Activated B cell treated with CpG ODN at 0.5 μM for 24 hours (primary cell): ENCODE measurements at regions not wholly inside any gene's neighbourhood (a gene's known extent, or its start where the extent isn't known, plus 50 kb on each side); places are given as distances from the start of the nearest gene placed in this dataset.

Experiments used
- ATAC-seq: fragments of 200-7000 bp; cut with Tn5 transposase; one replicate; pipeline ENCODE4 v1.10.0; 2021; ENCODE audit warnings: low read depth, mild to moderate bottlenecking, moderate library complexity
- CTCF ChIA-PET: fragments of 350-600 bp; sonication (Branson Sonifier 250); formaldehyde crosslinking; loops from one replicate; lab custom pipeline; 2021; ENCODE audit warnings: antibody characterized with exemption; lab: Charles Lee
- POLR2A ChIA-PET: fragments of 350-600 bp; sonication (Branson Sonifier 250); formaldehyde crosslinking; loops from one replicate; lab custom pipeline; 2021; ENCODE audit warnings: antibody characterized with exemption; lab: Charles Lee
- DNase-seq: peaks from one replicate; pipeline ENCODE4 v3.0.0; 2022
- H3K27ac Mint-ChIP-seq: one replicate; pipeline ENCODE4 v1.8.0; 2020; ENCODE audit warnings: mixed read lengths
- H3K27me3 Mint-ChIP-seq: one replicate; pipeline ENCODE4 v1.8.0; 2021; ENCODE audit warnings: mixed read lengths
- H3K36me3 Mint-ChIP-seq: one replicate; pipeline ENCODE4 v1.8.0; 2021; ENCODE audit warnings: low read depth, mixed read lengths
- H3K4me1 Mint-ChIP-seq: one replicate; pipeline ENCODE4 v1.8.0; 2021; ENCODE audit warnings: mixed read lengths
- H3K4me3 Mint-ChIP-seq: one replicate; pipeline ENCODE4 v1.8.0; 2020; ENCODE audit warnings: mild to moderate bottlenecking, mixed read lengths
- H3K9me3 Mint-ChIP-seq: one replicate; pipeline ENCODE4 v1.8.0; 2020; ENCODE audit warnings: mixed read lengths
- intact Hi-C: fragments of 100-400 bp; cut with micrococcal nuclease; formaldehyde crosslinking; loops from one replicate; pipeline ENCODE4 v1.15.1; 2024
- TF ChIP-seq, protein P1 (sequence below): fragments of 200-600 bp; IDR thresholded peaks from one replicate; pipeline ENCODE4 v1.8.0; 2022; ENCODE audit warnings: antibody characterized with exemption, mild to moderate bottlenecking

DNA sequence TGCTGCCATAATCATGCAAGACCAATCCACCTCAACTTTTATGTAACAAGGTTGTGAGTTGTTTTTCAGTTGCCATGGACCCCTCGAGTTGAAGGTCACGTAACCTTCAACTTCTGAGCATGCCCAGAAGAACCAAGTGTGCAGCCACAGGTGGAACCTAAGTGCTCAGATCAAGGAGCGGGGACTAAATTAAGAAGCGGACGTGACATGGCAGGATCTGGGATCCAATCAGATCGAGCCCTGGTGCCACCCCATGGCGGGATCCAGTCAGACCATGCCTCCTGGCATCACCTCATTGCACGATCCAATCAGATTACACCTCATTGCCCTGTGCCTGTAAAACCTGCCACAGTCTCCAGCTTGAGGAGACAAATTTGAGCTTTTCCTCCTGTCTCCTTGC is 204.5 kb upstream of the CDH5 start:
- POLR2A ChIA-PET, result no interaction called here
- DNase-seq, result no peak
- CTCF ChIA-PET, result no interaction called here
- H3K27me3 Mint-ChIP-seq, result no peaks in the 10 kb centered on the region
- no peak overlapping the region for H3K27ac Mint-ChIP-seq
- intact Hi-C loops, result no loop called here
- no peaks in the 10 kb centered on the region for H3K9me3 Mint-ChIP-seq
- H3K4me3 Mint-ChIP-seq, result no peak overlapping the region
- H3K36me3 Mint-ChIP-seq, result no peaks in the 10 kb centered on the region
- ATAC-seq, result no peak
- H3K4me1 Mint-ChIP-seq, result no peaks in the 10 kb centered on the region
- TF ChIP-seq, protein P1, sequence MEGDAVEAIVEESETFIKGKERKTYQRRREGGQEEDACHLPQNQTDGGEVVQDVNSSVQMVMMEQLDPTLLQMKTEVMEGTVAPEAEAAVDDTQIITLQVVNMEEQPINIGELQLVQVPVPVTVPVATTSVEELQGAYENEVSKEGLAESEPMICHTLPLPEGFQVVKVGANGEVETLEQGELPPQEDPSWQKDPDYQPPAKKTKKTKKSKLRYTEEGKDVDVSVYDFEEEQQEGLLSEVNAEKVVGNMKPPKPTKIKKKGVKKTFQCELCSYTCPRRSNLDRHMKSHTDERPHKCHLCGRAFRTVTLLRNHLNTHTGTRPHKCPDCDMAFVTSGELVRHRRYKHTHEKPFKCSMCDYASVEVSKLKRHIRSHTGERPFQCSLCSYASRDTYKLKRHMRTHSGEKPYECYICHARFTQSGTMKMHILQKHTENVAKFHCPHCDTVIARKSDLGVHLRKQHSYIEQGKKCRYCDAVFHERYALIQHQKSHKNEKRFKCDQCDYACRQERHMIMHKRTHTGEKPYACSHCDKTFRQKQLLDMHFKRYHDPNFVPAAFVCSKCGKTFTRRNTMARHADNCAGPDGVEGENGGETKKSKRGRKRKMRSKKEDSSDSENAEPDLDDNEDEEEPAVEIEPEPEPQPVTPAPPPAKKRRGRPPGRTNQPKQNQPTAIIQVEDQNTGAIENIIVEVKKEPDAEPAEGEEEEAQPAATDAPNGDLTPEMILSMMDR, result no peak

DNA sequence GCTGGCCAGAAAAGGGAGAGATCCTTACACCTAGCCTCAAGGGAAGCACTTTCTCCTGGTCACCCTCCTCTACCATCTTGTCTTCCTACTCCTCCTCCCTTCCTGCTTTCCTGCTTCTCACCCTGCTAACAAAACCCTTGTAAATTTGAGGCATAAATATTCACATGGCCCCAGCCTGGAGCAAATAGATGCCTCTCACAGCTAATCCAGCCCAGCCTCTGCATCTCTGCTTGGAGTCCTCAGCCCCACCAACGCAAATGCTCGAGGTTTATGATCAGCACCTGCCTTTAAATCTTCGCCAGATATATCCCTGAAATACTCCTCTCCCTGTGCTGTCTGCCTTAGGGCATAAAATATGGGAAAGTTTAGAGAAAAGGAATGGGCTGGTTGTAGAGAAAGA is 205.2 kb upstream of the CDH5 start:
- no peak for DNase-seq
- H3K4me3 Mint-ChIP-seq, result no peak overlapping the region
- POLR2A ChIA-PET, result no interaction called here
- no peak for ATAC-seq
- TF ChIP-seq, protein P1, result no peak
- no peaks in the 10 kb centered on the region for H3K4me1 Mint-ChIP-seq
- intact Hi-C loops, result no loop called here
- H3K36me3 Mint-ChIP-seq, result no peaks in the 10 kb centered on the region
- no peak overlapping the region for H3K27ac Mint-ChIP-seq
- H3K9me3 Mint-ChIP-seq, result no peaks in the 10 kb centered on the region
- H3K27me3 Mint-ChIP-seq, result no peaks in the 10 kb centered on the region
- CTCF ChIA-PET, result no interaction called here

DNA sequence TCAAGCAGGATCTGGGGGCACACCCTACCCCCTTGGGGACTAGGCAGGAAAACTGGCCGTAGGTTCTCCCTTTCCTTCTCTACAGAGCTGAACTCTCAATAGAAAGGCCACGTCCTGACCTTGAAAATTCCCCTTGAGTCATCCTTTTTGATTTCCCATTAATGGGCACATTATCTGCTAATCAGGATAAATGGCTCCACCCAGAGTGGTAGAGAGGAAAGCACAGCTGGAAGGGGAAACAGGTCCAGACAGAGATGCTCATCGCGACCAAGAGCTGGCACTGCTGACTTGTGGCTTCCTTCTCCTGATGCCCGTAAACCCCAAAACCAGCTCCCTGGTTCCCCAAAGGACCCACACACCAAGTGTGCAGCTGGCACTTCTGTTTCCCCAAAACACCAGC is 206.5 kb upstream of the CDH5 start:
- Mint-ChIP-seq H3K27ac (no peak overlapping the region), H3K27me3 (peaks cover 2% of the 10 kb centered on the region), H3K36me3 (no peaks in the 10 kb centered on the region), H3K4me1 (no peaks in the 10 kb centered on the region), H3K9me3 (no peaks in the 10 kb centered on the region), H3K4me3 (no peak overlapping the region)
- CTCF ChIA-PET, result no interaction called here
- intact Hi-C loops, result no loop called here
- DNase-seq (no peak), ATAC-seq (no peak)
- TF ChIP-seq, protein P1, result no peak
- POLR2A ChIA-PET, result no interaction called here

DNA sequence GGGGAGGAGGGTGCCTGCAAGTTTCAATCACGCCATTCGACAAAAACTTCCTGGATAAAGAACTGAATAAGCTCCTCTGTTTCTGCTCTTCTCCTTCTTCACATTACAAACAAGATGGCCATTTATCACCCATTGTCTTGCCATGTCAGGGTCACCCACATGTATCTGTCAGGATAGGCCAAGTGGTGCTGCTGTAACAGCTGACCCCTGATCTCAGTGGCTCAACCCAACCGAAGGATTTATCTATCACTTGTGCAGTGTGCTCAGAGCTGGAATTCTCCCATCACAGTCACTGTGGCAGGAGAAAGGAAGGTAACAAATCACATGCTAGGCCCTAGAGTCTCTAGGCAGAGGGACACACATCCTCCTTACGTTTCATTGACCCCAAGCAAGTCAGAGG is 210.0 kb upstream of the CDH5 start:
- ATAC-seq (no peak), DNase-seq (no peak)
- ChIA-PET CTCF (no interaction called here), POLR2A (no interaction called here)
- H3K4me3 Mint-ChIP-seq, result no peak overlapping the region
- TF ChIP-seq, protein P1, result no peak
- H3K4me1 Mint-ChIP-seq, result no peaks in the 10 kb centered on the region
- intact Hi-C loops, result no loop called here
- H3K27me3 Mint-ChIP-seq, result peaks cover 2% of the 10 kb centered on the region
- no peaks in the 10 kb centered on the region for H3K36me3 Mint-ChIP-seq
- no peak overlapping the region for H3K27ac Mint-ChIP-seq
- no peaks in the 10 kb centered on the region for H3K9me3 Mint-ChIP-seq

DNA sequence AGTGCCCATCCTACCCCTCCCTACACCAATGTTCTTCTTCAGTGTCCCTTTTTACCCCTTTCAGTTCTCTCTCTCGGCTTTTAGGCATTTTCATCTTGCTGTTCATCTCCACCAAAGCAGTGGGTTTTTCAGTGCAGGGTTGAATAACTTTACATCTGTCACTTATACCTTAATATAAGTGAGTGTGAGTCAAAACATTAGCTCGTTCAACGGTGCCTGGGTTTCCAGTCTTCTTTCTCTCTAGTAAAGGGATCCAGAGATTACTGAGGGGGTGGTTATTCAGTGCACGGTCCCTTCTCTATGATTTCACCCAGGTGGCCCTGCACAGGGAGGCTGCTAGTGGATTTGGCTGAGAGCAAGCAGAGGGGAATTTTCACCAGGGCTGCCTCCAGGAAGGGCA is 210.6 kb upstream of the CDH5 start:
- no peaks in the 10 kb centered on the region for H3K9me3 Mint-ChIP-seq
- intact Hi-C loops, result no loop called here
- CTCF ChIA-PET, result no interaction called here

More for the DNA sequence above, 210.6 kb upstream of the CDH5 start:
- Mint-ChIP-seq H3K4me3 (no peak overlapping the region), H3K27me3 (peaks cover 2% of the 10 kb centered on the region), H3K36me3 (no peaks in the 10 kb centered on the region), H3K27ac (no peak overlapping the region), H3K4me1 (no peaks in the 10 kb centered on the region)
- POLR2A ChIA-PET, result no interaction called here
- TF ChIP-seq, protein P1, result no peak
- no peak for DNase-seq
- ATAC-seq, result no peak
